DMS53 treated with DMSO at 0.1 percent for 48 hours (cell line): ENCODE measurements at regions not wholly inside any gene's neighbourhood (a gene's known extent, or its start where the extent isn't known, plus 50 kb on each side); places are given as distances from the start of the nearest gene placed in this dataset.

Source experiments
- DNase-seq: peaks from one replicate; lab custom pipeline; 2025; ENCODE audit not compliant: unreplicated experiment; lab: John Stamatoyannopoulos, UW

GRCh38 chrX:82081027-82081426 is 879.1 kb downstream of the SH3BGRL start:
- peak; percentile 1 for DNase-seq

- peak; percentile 19 for DNase-seq
Measured at GRCh38 chrX:82087699-82088098, 885.8 kb downstream of the SH3BGRL start.

- peak; percentile 29 for DNase-seq
Measured at GRCh38 chrX:82092307-82092706, 890.4 kb downstream of the SH3BGRL start.

- DNase-seq, result no peak
Measured at GRCh38 chrX:82125103-82125502, 923.2 kb downstream of the SH3BGRL start.

GRCh38 chrX:82127228-82128123 is 925.6 kb downstream of the SH3BGRL start:
- no peak for DNase-seq

- DNase-seq, result no peak
Measured at GRCh38 chrX:82134378-82134777, 932.5 kb downstream of the SH3BGRL start.

GRCh38 chrX:82141942-82142341 is 940.0 kb downstream of the SH3BGRL start:
- no peak for DNase-seq

- no peak for DNase-seq
Measured at GRCh38 chrX:82161195-82161594, 959.3 kb downstream of the SH3BGRL start.

- DNase-seq, result no peak
Measured at GRCh38 chrX:82163701-82164100, 961.8 kb downstream of the SH3BGRL start.

- DNase-seq, result peak; percentile 48
Measured at GRCh38 chrX:82196866-82197265, 995.0 kb downstream of the SH3BGRL start.

GRCh38 chrX:82208975-82209374 is 1007.1 kb downstream of the SH3BGRL start:
- peak; percentile 0 for DNase-seq

GRCh38 chrX:82218361-82218760 is 1016.5 kb downstream of the SH3BGRL start:
- peak; percentile 57 for DNase-seq

GRCh38 chrX:82219129-82219528 is 1017.2 kb downstream of the SH3BGRL start:
- no peak for DNase-seq

- no peak for DNase-seq
Measured at GRCh38 chrX:82224961-82225360, 1023.1 kb downstream of the SH3BGRL start.

GRCh38 chrX:82230013-82230412 is 1028.1 kb downstream of the SH3BGRL start:
- peak; percentile 44 for DNase-seq

- no peak for DNase-seq
Measured at GRCh38 chrX:82232679-82233078, 1030.8 kb downstream of the SH3BGRL start.

- no peak for DNase-seq
Measured at GRCh38 chrX:82237328-82237727, 1035.4 kb downstream of the SH3BGRL start.
